Stimulated activated CD8-positive, alpha-beta memory T cell treated with anti-CD3 and anti-CD28 coated beads, Interleukin-7, amount 100 ng/mL, for 4 hours (primary cell): ENCODE measurements at regions not wholly inside any gene's neighbourhood (a gene's known extent, or its start where the extent isn't known, plus 50 kb on each side); places are given as distances from the start of the nearest gene placed in this dataset.

Source experiments
- DNase-seq, 2 donors: peaks; one replicate each; pipeline ENCODE4 v3.0.0-alpha.2; 2020; ENCODE audit warnings: low read depth in 2 of 2

DNA sequence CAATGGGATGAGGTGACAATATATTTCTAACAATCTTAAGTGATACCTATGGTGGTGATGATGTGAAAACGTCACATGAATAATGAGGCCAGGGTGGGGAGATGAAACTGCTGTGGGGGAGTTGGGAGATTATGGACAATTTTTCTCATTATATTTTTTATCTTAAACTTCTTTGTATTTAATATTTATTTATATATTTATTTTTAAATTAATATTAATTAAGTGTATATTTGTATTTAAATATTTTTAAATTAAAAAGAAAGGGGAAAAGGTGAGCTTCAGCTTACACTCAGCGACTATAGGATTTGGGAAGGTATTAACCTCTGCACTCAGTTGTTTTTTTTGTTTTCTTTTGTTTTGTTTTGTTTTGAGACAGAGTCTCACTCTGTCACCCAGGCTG is 158.7 kb downstream of the PSMG1 start:
- no peak for DNase-seq

DNA sequence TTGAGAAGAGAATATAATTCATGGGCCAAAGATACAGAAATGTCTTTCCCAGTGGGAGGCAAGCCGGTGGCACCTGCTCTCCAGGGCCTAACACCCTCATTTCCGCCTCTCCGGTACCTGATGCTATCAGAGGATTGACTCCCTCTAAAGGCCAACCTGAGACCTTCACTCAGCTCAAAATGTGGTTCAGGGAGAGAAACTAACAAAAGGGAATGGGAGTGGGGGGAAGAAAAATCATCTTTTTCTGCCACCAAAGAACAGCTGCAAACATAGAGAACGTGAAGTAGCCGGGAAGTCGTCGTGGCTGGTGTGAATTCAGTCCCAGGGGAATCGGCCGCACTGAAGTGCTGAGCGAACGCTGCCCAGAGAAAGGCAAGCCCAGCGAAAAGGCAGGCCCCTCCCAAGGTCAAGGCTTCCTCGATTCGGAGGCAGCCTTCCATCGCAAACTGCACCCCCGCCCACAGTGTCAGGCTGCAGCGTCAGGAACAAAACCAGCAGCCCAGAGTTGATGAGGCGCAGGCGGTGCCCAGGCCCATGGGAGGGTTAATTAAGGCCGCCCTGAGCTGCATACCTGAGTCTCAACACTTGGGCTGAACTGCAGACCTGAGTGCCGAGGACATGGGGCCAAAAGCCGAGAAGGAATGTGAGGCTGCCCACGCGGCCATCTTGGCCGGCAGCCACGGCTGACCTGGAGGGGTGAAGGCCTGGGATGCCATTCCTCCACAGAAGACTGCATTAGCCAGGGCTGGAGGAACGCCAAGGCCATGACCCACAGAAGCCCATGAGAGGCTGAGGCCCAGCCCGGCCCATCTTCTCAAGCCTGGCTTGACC is 160.2 kb downstream of the PSMG1 start:
- DNase-seq: no peak

GRCh38 chr21:39022466-39022862 is 160.8 kb downstream of the PSMG1 start:
- DNase-seq: no peak

- no peak for DNase-seq
These were observed 161.2 kb downstream of the PSMG1 start for GRCh38 chr21:39022035-39022434.

- DNase-seq: no peak
These were observed 161.8 kb downstream of the PSMG1 start for GRCh38 chr21:39021478-39021832.

DNA sequence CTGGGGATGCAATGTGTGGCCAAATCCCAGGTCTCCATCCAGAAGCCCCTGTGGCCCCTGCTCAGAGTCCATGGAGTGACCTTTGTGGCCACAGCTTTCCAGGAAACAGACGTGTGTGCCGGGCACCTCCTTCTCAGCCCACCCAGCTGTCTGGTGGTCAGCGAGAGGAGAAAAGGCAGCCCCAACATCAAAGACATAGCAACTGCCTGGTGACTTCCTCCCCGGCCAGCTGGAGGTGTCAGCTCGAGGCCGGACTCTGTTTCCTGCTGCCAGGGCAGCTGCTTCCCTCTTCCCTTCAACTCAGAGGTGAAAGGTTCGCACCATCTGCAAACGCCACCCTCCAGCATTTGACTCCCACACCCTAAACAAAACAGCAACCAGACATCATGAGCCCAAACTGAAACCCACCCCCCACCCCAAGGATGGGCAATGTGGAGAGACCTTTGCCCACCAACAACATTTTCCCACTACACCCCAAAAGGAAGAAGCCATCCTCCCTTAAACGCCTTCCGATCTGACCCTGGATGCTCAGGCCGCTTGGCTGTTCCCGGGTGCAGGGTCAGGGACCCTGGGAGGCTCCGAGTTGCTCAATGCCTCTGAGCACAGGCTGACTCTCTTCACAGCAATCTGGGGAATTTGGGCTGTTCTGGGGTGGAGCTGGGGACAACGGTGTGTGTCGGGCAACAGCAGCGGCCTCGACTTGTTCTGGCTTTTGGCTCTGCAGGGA is 162.3 kb downstream of the PSMG1 start:
- no peak for DNase-seq

GRCh38 chr21:39018730-39019129 is 164.5 kb downstream of the PSMG1 start:
- no peak for DNase-seq

DNA sequence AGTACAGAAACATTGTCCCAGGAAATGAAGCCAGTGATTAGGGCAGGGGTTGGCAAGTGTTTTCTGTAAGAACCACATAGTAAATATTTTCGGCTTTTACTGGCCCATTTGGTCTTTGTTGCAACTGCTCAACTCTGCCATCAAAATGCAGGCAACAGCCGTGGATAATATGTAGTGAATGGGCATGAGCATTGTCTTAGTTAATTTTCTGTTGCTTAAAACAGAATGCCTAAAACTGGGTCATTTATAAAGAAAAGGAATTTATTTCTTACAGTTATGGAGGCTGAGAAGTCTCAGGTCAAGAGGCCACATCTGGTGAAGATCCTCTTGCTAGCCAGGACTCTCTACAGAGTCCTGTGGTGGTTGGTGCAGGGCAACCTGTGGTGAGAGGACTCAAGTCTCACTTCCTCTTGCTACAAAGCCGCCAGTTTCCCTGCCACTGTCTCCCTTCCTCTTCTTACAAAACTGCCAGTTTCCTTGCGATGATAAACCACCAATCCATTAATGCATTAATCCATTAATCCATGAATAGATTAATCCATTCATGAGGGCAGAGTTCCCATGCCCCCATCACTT is 166.4 kb downstream of the PSMG1 start:
- no peak for DNase-seq

- no peak for DNase-seq
These were observed 168.5 kb downstream of the PSMG1 start for GRCh38 chr21:39014747-39015146.

GRCh38 chr21:39012326-39013230 is 170.7 kb downstream of the PSMG1 start:
- DNase-seq: no peak

GRCh38 chr21:39011911-39012310 is 171.3 kb downstream of the PSMG1 start:
- DNase-seq: no peak

GRCh38 chr21:39010629-39011404 is 172.4 kb downstream of the PSMG1 start:
- DNase-seq: no peak

DNA sequence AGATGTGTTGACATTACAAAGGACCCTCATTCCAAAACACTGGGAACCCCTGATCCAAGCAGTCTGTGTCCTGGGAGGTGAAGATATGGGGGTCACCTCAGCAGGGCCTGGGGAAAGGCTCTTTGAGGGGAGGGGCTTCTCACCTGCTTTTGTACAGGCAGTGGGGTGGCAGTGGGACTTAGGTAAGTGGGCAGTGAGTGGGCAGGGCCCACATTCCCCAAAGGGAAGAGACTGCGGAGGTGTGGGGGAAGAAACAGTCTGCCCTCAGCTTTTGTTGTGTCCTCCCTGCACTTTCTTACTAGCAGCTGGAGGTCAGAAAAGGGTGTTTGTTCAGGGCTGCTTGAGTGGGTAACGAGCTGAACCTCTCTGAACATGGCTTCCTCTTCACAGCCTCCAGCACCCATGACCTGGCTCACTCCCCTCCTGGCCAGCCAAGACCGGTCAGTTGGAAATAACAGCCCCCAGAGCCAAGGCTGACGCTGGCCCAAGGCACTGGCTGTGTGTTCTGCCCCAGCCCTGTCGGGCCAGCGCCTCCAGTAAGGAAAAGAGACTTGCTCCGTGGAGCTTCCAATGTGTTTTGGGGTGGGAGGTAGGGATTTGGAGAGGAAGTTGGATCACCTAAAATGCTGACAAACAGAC is 173.5 kb downstream of the PSMG1 start:
- DNase-seq: no peak

- no peak for DNase-seq
These were observed 175.3 kb downstream of the PSMG1 start for GRCh38 chr21:39007985-39008384.

DNA sequence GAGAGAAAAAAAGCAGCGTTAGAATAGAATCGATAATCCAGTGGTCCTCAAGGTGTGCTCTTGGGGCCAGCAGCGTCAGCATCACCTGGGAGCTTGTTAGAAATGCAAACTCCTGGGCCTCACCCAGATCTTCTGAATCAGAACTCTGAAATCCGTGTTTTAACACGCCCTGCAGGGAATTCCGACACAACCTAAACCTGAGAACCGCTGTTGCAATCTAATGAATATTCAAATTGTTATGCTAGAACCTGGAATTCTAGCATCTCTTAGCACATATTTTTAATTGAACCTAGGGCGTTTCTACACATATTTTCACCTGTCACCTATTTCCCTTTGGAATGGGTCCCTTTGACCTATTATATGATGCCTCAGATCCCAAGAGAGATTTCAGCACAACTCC is 175.7 kb downstream of the PSMG1 start:
- no peak for DNase-seq

DNA sequence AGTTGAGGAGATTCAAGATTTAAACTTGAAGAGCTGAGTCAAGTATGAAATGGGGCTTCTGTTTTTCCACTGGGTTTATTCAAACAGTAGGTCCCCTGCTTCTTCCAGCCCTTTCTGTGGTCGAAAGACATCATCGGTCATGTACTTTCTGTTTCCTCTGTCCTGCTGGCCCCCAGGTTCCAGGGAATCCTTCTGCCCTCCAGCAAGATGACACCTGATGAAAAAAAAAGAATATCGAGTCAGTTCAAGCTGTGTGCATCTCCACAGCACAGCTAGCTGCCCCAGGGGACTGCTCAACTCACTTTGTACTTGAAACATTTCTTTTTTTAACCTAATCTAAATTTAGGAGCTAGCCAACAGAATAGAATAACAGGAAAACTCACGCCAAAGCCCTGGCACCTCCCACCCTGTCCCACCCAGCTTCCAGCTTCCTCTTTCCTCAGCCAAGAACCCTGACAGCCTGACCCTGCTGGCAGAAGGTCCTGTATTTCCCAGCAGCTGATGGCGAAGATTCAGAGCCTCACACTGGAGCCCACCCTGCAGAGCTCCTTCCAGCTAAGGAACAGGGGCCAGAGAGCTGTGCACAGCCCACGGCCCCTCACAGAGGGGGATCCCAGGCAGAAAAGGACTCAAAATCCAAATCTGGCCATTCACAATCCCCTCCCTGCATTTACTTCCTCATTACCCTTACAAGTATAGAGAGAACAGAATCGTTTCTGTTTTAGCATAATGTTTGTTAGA is 176.5 kb downstream of the PSMG1 start:
- no peak for DNase-seq

DNA sequence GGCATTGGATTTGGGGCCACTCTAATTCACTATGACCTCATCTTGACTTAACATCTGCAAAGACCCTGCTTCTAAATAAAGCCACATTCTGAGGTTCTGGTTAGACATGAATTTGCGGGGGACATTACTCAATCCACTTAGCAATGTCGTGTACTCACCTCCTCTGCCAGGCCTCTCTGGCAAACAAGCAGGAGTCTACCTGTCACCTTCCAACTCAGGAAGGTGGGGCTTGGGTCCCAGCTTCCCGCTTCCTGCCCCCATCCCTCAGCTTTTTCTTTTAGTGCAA is 177.8 kb downstream of the PSMG1 start:
- DNase-seq: no peak

- DNase-seq: no peak
These were observed 178.4 kb downstream of the PSMG1 start for GRCh38 chr21:39004634-39005501.

DNA sequence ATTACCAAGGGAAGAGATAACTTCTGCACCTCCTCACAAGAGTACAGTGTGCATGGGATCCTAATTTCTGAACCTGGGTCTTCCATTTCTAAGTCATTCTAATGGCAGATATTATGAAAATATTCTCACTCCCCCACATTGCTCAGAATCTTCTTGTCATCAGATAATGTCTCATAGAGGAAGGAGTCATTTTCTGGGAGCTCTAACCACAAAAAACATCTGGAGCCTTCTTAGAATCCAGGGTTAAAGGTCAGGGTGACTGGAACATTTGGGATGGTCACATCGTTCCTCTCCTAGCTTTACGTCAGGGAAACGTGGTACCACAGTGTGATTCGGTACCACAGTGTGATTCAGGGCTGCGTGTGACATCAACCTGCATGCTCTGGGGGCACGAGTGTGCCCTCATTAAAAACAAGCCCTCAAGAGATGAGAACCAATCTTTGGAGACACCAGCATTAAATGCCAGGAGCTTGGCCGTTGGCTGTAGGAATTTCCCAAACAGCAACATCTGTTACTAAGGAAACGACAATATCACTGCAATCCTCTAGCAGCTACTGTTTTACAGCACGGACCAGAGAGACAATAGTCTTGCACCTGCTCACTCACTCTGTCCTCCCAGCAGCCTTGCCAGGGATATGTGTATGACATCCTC is 179.1 kb downstream of the PSMG1 start:
- DNase-seq: no peak
